GM12878 (cell line): ENCODE measurements at regions not wholly inside any gene's neighbourhood (a gene's known extent, or its start where the extent isn't known, plus 50 kb on each side); places are given as distances from the start of the nearest gene placed in this dataset.

Source experiments
- ATAC-seq: fragments of 200-7000 bp; cut with Tn5 transposase; 3 replicates; pipeline ENCODE4 v1.9.1; 2020; ENCODE audit warnings: mild to moderate bottlenecking, moderate library complexity
- BruUV-seq: library from RNA; stranded (reverse); fragments of 400-500 nt; replicated peaks from 2 replicates; lab custom pipeline; 2021; lab: Mats Ljungman, UMichigan
- CTCF ChIA-PET: fragments of 300-600 bp; sonication (Branson Sonifier 250); formaldehyde crosslinking; extraction: SDS; loops from one replicate; lab custom pipeline; 2021; ENCODE audit warnings: inconsistent platforms; lab: Yijun Ruan, JAX
- POLR2A ChIA-PET: fragments of 350-600 bp; formaldehyde crosslinking; extraction: SDS; loops from one replicate; lab custom pipeline; 2021; ENCODE audit warnings: inconsistent platforms; lab: Charles Lee
- RAD21 ChIA-PET: fragments of 300-600 bp; sonication (Branson Sonifier 250); formaldehyde crosslinking; loops from one replicate; lab custom pipeline; 2023; ENCODE audit warnings: antibody characterized with exemption; ENCODE audit not compliant: unreplicated experiment; lab: Charles Lee
- SMC1A ChIA-PET: fragments of 300-600 bp; sonication (Branson Sonifier 250); formaldehyde crosslinking; loops from one replicate; lab custom pipeline; 2023; ENCODE audit not compliant: unreplicated experiment, uncharacterized antibody; lab: Charles Lee
- DNase-seq: peaks from one replicate; pipeline ENCODE4 v3.0.0-alpha.2; 2011; ENCODE audit warnings: low read depth, low spot score
- FAIRE-seq: peaks from 3 replicates; lab custom pipeline; 2011; peaks lifted over from hg19 to GRCh38; lab: Jason Lieb, UNC
- H2AFZ ChIP-seq: 2 replicates; pipeline ENCODE4 v1.6.0; 2011; ENCODE audit warnings: low read depth, low read length, control low read depth; ENCODE audit not compliant: control insufficient read depth
- H3K27ac ChIP-seq: 2 replicates; pipeline ENCODE4 v1.5.1; 2011; ENCODE audit warnings: control low read depth; ENCODE audit not compliant: control insufficient read depth, insufficient read depth
- H3K27me3 ChIP-seq, 2 experiments: replicated peaks in 1 of 2; 2 replicates each; pipeline versions ENCODE4 v1.6.0 to v1.6.1; 2011; ENCODE audit warnings: low read length in 1 of 2; ENCODE audit not compliant: control insufficient read depth in 2 of 2, insufficient read depth in 2 of 2
- H3K36me3 ChIP-seq, 2 experiments: 2 replicates each; pipeline ENCODE4 v1.5.1; 2011; ENCODE audit warnings: low read length in 1 of 2; ENCODE audit not compliant: control insufficient read depth in 2 of 2, insufficient read depth in 2 of 2
- H3K4me1 ChIP-seq: 2 replicates; pipeline ENCODE4 v1.6.1; 2011; ENCODE audit warnings: mild to moderate bottlenecking, low read length, moderate library complexity, mixed read lengths; ENCODE audit not compliant: control insufficient read depth, insufficient read depth
- H3K4me2 ChIP-seq: 2 replicates; pipeline ENCODE4 v1.6.0; 2011; ENCODE audit warnings: control low read depth; ENCODE audit not compliant: control insufficient read depth, insufficient read depth
- H3K4me3 ChIP-seq: fragments of 200-600 bp; sonication (generic); 2 replicates; pipeline ENCODE4 v1.5.1; 2016
- H3K79me2 ChIP-seq: 2 replicates; pipeline ENCODE4 v1.6.0; 2011; ENCODE audit warnings: low read length; ENCODE audit not compliant: control insufficient read depth, insufficient read depth
- H3K9ac ChIP-seq: 2 replicates; pipeline ENCODE4 v1.8.0; 2011; ENCODE audit warnings: low read length, control low read depth, mixed read lengths; ENCODE audit not compliant: control insufficient read depth, insufficient read depth
- H3K9me3 ChIP-seq: replicated peaks from 3 replicates; pipeline ENCODE4 v1.5.1; 2011; ENCODE audit warnings: mild to moderate bottlenecking, low read length; ENCODE audit not compliant: control insufficient read depth, insufficient read depth
- H4K20me1 ChIP-seq: 2 replicates; pipeline ENCODE4 v1.6.0; 2011; ENCODE audit not compliant: control insufficient read depth, insufficient read depth
- FOXK2 ChIP-seq: fragments of 450-650 bp; IDR thresholded peaks from 2 replicates; pipeline ENCODE4 v1.6.1; 2017; ENCODE audit warnings: mild to moderate bottlenecking, moderate library complexity
- IKZF1 ChIP-seq: fragments of 450-650 bp; conservative IDR thresholded peaks from 2 replicates; pipeline ENCODE4 v1.6.1; 2017; ENCODE audit warnings: antibody characterized with exemption, mild to moderate bottlenecking
- MEF2B ChIP-seq: fragments of 450-650 bp; IDR thresholded peaks from 2 replicates; pipeline ENCODE4 v1.6.1; 2018; ENCODE audit warnings: mild to moderate bottlenecking, moderate library complexity; ENCODE audit not compliant: partially characterized antibody, poor library complexity, severe bottlenecking
- NR2C1 ChIP-seq: fragments of 450-650 bp; IDR thresholded peaks from 2 replicates; pipeline ENCODE4 v1.6.1; 2017; ENCODE audit warnings: antibody characterized with exemption, mild to moderate bottlenecking, moderate library complexity
- NR2F1 ChIP-seq: fragments of 450-650 bp; conservative IDR thresholded peaks from 2 replicates; pipeline ENCODE4 v1.6.1; 2017; ENCODE audit warnings: mild to moderate bottlenecking
- RBBP5 ChIP-seq: fragments of 200-600 bp; sonication (generic); conservative IDR thresholded peaks from 2 replicates; pipeline ENCODE4 v1.6.1; 2016
- SMAD5 ChIP-seq: IDR thresholded peaks from 2 replicates; pipeline ENCODE4 v1.6.1; 2016; ENCODE audit warnings: antibody characterized with exemption, low read depth
- WGBS: methylation state at CpG from one replicate; pipeline ENCODE4 v1.1.6; 2016; ENCODE audit warnings: low lambda C conversion rate; ENCODE audit not compliant: insufficient replicate concordance, insufficient coverage; ENCODE audit errors: missing lambda C conversion rate; 5-methylcytosine and 5-hydroxymethylcytosine counted together
- in situ Hi-C: fragments of 300-500 bp; cut with MboI; formaldehyde crosslinking; loops from 9 replicates; pipeline ENCODE4 v1.14.3; 2018; ENCODE audit warnings: mixed read lengths
- intact Hi-C: fragments of 100-400 bp; cut with micrococcal nuclease; formaldehyde crosslinking; loops from one replicate; pipeline ENCODE4 v1.14.2; 2022; ENCODE audit not compliant: unreplicated experiment
- TF ChIP-seq, protein P1 (sequence below): fragments of 150-350 bp; IDR thresholded peaks from 2 replicates; pipeline ENCODE4 v1.6.1; 2016; ENCODE audit warnings: low read depth, low read length

- Histone ChIP-seq H3K27me3 (no peaks in the 10 kb centered on the region), H3K4me3 (no peak overlapping the region), H3K79me2 (no peaks in the 10 kb centered on the region)
- SMC1A ChIA-PET = no interaction called here
- in situ Hi-C loops (no loop called here), intact Hi-C loops (no loop called here)
- no peak for FAIRE-seq
- RAD21 ChIA-PET = no interaction called here
- 53% methylated on average over 4 of the region's 4 CpGs for WGBS
- no peak for TF ChIP-seq RBBP5
- no peak for TF ChIP-seq IKZF1
- no peak for TF ChIP-seq SMAD5
- TF ChIP-seq, all 136 proteins: peak for 0
- Histone ChIP-seq H2AFZ (no peak overlapping the region), H3K9me3 (no peaks in the 10 kb centered on the region), H3K4me1 (no peaks in the 10 kb centered on the region), H3K36me3 (no peaks in the 10 kb centered on the region), H3K27ac (no peak overlapping the region), H3K4me2 (no peak overlapping the region), H4K20me1 (no peaks in the 10 kb centered on the region), H3K9ac (no peak overlapping the region)
- BruUV-seq = no TSS peak
- ATAC-seq = no peak
- DNase-seq = no peak
- POLR2A ChIA-PET = no interaction called here
- CTCF ChIA-PET = no interaction called here
These were observed 541.1 kb downstream of the RAB28 start for GRCh38 chr4:12943069-12943468.

- POLR2A ChIA-PET = no interaction called here
- no peak for FAIRE-seq
- H2AFZ ChIP-seq = no peak overlapping the region
- H3K4me1 ChIP-seq = no peaks in the 10 kb centered on the region
- DNase-seq = no peak
- CTCF ChIA-PET = interaction anchor here (0.9 kb wide), 1 partner anchor 19 kb away, joined by 3 read pairs; no protein-coding TSS in a partner anchor
- no peak overlapping the region for H3K4me2 ChIP-seq
- H3K79me2 ChIP-seq = no peaks in the 10 kb centered on the region
- RAD21 ChIA-PET = no interaction called here
- no peaks in the 10 kb centered on the region for H3K9me3 ChIP-seq
- H3K27me3 ChIP-seq = no peaks in the 10 kb centered on the region
- TF ChIP-seq IKZF1 = 0 out of 2 replicates have a peak, but pooled peaks have one; percentile 18
- TF ChIP-seq MEF2B = no peak
- TF ChIP-seq, protein P1, sequence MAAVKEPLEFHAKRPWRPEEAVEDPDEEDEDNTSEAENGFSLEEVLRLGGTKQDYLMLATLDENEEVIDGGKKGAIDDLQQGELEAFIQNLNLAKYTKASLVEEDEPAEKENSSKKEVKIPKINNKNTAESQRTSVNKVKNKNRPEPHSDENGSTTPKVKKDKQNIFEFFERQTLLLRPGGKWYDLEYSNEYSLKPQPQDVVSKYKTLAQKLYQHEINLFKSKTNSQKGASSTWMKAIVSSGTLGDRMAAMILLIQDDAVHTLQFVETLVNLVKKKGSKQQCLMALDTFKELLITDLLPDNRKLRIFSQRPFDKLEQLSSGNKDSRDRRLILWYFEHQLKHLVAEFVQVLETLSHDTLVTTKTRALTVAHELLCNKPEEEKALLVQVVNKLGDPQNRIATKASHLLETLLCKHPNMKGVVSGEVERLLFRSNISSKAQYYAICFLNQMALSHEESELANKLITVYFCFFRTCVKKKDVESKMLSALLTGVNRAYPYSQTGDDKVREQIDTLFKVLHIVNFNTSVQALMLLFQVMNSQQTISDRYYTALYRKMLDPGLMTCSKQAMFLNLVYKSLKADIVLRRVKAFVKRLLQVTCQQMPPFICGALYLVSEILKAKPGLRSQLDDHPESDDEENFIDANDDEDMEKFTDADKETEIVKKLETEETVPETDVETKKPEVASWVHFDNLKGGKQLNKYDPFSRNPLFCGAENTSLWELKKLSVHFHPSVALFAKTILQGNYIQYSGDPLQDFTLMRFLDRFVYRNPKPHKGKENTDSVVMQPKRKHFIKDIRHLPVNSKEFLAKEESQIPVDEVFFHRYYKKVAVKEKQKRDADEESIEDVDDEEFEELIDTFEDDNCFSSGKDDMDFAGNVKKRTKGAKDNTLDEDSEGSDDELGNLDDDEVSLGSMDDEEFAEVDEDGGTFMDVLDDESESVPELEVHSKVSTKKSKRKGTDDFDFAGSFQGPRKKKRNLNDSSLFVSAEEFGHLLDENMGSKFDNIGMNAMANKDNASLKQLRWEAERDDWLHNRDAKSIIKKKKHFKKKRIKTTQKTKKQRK = no peak
- TF ChIP-seq NR2C1 = 0 out of 2 replicates have a peak, but pooled peaks have one; percentile 7
- TF ChIP-seq FOXK2 = no peak
- TF ChIP-seq NR2F1 = peak; percentile 88
- in situ Hi-C loops = no loop called here
- no peak overlapping the region for H3K9ac ChIP-seq
- ATAC-seq = no peak
- intact Hi-C loops = no loop called here
- no peaks in the 10 kb centered on the region for H4K20me1 ChIP-seq
- SMC1A ChIA-PET = interaction anchor here (1.2 to 1.6 kb wide), 2 partner anchors 8 to 16 kb away, joined by 3 to 6 read pairs; no protein-coding TSS in a partner anchor
- no peak overlapping the region for H3K27ac ChIP-seq
- no peak overlapping the region for H3K4me3 ChIP-seq
- no peaks in the 10 kb centered on the region for H3K36me3 ChIP-seq
- no TSS peak for BruUV-seq
These were observed 550.3 kb downstream of the RAB28 start for GRCh38 chr4:12933760-12934221.
